Fibroblast of skin of right quadriceps (primary cell): ENCODE measurements at regions not wholly inside any gene's neighbourhood (a gene's known extent, or its start where the extent isn't known, plus 50 kb on each side); places are given as distances from the start of the nearest gene placed in this dataset.
A peak's percentile ranks its signal among the peaks of the same experiment; 100 is the strongest.

ENCODE experiments used
- DNase-seq: peaks from one replicate; pipeline ENCODE4 v3.0.0-alpha.2; 2013

DNA sequence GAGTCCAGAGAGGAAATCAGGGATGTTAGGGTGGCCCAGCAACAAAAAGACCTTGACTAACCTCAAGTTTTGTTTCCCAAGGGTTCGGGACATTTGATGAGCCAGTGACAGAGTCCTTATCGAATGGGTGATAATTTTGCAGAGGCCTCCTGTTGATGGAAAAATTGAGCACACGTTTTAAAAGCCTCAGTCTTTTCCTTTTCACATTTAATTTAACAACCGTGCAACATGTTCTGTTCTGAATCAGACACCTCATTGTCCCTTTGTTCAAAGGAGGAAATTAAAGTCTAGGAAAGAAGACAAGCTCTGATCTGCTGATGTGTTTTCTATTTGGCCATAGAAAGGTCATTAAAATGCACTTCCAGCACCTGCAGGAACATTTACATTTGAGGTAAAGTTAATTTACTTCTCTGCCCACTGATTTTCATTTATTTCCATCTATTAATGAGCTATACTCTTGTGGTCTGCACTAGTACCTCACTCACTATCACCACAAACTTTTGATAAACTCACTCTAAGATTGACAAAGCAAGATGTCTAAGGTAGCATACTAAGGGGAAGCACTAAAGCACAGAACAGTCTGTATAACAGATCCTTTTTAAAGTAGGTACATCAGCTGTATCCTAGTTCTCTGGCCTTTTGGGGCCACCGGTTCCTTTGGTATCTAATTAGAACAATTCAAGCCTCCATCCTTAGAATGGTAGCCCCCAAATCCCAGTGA lies 147.0 kb downstream of the RPAP3 start:
- no peak for DNase-seq

DNA sequence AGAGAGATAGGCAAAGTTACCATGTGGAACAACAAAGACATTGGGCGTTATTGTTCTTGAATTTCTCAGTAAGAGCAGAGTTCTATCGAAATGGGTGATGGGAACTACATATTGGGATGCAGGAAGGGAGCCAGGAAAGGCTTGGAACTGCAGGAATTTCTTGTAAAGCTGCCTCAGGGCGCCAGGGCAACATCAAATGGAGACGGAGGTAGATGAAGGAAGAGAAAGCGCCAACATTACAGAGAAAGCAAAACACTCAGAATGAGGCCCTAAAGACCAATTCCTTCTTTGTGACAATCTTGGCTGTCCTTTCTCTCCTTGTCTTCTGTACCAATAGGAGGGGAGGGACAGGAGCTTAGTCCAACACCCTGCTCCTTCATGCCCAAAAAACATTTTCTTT lies 148.4 kb downstream of the RPAP3 start:
- DNase-seq = no peak

DNA sequence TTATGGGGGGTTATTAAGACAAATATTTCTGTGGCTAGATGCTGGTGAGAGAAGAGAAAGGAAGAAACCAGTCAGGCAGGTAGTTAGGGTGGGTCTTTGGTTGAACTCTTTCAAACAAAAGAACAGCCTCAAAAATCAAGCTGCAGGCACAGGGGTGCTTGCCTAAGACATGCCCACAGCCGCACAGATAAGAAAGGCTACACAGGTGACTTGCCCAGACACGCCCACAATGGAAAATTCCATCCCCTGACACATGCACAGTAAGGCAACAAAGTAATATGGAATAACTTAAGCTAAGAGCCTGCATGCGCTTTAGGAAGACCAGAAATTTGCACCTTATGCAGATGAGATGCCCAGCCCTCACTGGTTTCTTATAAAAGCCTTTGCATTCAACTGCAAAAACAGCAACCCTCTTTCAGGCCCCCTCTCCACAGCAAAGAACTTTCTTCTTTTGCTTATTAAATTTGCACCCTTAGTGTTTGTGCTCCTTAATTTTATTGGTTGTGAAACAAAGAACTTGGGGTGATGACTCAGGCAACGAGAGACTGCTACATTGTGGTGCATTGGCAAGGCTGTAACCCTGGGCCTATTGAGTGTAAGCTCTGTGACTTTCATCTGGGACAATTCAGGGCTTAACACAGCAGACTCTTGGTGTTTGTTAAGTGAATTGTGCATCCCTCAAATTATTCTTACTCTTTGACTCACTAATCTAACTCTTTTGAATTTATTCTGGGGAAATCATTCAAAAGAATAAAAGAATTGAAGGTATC lies 149.4 kb downstream of the RPAP3 start:
- DNase-seq = no peak

DNA sequence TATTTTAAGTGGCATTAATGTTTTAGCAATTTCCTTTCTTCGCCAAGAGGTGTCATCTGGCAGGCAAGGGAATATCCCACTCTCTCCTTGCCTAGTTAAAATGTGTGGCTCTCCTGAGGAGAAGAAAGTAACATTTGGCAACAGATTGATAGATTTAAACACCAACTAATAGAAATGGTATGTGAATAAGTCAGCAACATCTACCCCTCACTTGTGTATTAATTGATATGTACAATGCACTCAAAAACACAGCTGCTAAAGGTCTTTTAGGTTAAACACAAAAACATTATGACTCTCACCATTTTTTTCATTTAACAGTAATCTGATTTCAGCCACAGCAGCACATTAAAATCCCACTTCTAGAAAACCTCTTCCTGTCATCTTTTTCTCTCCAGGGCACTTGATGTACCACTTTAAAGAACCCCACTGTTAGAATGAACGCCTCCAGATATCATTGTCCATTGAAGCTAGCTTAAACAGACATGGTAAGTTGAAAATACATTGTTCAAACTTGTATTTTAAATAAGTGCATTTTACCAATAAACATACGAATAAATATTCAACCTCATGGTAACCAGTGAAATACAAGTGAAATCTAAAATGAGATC lies 151.7 kb downstream of the RPAP3 start:
- peak; percentile 6 for DNase-seq

DNA sequence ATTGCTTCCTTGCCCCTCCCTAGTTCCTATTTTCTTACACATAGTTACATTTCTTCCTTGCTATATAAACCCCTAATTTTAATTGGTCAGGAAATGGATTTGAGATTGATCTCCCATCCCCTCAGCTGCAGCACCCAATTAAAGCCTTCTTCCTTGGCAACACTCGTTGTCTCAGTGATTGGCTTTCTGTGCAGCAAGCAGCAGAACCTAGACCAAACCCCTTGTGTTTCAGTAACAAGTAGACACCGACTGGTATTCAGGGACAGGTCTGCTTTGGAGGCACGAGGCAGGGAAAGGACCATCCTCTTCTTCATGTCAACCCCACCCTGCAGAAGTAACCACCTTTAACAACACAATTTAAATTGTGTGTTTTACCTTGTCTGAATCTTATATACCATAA lies 152.6 kb downstream of the RPAP3 start:
- DNase-seq = no peak

DNA sequence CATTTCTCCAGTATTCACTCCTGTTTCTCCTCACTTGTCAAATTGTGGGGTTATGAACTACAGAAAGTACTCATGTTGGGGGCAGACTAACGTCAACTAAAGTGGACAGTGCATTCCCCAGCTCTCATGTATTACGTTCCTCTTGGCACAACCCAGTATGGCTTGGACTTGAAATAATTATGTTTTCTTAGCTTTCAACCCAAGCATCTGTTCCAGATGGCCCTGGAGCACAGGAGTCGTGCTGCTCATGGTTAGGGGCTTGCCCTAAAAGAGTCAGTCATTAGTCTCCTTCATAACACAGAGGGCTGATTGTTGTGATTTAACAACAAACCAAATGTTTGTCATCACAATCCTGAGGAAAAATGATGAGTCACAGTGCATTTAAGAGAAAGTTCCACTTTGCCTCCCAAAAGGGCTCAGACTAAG lies 154.4 kb downstream of the RPAP3 start:
- DNase-seq = peak; percentile 1

DNA sequence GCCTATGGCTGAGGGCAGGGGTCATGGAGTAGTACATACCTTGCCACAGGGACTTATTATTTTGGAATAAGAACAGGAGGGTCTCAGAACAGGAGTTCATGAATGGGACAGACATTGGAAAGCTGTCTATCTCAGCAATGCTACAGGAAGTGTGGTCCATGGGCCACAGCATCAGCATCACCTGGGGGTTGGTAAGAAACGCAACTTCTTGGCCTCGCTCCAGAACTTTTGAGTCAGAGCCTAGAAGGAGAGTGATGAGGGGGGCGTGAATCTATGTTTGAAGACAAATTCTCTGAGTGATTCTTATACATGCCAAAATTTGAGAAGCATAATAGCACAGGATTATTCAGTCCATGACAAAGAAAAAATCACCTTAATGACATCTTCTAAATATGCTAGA lies 156.6 kb downstream of the RPAP3 start:
- peak; percentile 5 for DNase-seq

DNA sequence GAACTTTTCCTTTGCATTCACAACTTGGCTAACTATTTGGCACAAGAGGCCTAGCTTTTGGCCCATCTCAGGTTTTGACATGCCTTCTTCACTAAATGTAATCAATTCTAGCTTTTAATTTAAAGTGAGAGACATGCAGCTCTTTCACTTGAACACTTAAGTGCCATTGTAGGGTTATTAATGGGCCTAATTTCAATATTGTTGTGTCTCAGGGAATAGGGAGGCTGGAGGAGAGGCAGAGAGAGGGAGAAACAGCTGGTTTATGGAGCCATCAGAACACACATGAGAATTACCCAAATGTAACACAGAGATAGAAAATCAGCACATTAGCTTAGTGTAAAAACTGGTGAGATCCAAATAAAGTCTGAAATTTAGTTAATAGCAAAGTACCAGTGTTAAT lies 157.4 kb downstream of the RPAP3 start:
- no peak for DNase-seq

DNA sequence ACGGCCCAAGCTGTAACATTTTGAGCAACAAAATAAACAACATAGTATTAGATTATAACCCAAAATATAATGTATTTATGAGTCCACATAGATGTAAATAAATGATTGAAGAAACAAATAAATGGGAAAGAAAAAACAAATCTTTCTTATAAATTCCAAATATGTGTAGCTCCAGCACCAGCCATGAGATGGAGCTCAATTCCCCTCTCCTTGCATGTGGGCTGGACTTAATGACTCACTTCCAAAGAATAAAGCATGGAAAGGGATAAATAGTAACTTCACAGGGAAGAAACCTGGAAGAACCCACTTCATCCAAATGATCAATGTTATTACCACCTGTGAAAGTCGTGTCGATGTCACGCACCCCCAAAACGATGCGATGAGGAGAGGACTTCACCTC lies 158.8 kb downstream of the RPAP3 start:
- peak; percentile 36 for DNase-seq

DNA sequence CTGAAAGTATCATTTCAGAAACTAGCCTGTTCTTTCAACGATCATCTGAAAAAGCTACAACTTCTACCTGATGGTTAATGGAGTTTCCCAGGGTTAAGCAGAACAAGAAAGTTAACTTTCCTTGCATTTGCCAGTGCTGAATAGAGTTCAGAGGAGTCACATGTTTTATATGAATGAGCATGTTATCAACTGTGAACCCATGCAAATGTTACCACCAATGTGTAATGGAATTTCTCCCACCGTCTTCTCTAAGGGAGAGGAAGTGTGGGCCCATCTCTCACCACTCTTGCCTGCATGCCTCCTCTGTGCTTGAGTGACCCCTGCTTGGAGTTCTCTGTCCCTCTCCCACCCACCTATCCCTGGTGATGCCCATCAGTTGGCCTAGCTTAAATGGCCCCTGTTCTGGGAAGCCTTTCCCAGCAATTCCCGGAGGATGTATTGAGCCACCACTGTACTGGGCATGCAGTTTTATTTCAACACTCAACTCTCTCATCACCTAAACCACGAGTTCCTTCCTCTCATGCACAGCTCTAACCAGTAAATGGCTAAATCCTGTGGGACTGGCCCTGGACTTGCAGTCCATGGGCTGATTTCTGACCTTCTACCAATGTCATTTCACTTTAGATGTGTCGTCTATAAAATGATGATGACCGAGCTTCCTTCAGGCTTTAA lies 159.8 kb downstream of the RPAP3 start:
- DNase-seq = no peak

DNA sequence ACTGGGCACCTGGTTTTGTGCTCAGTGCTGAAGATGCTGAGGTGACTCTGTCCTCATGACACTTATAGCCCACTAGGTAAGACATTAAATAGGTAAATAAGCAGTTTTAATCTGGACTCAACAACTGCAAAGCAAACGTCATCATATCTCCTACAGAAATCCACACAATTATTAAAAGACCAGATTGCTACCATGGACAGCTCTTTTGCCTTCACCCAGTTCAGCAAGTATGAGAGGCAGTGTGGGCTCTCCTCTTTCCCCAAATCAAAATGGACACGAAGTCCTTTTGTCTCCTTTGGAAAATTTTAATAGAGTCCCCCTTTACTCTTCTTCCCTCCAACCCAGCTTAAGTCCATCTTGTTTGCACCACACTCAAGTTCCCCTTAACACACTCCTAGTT lies 171.1 kb downstream of the RPAP3 start:
- peak; percentile 8 for DNase-seq

DNA sequence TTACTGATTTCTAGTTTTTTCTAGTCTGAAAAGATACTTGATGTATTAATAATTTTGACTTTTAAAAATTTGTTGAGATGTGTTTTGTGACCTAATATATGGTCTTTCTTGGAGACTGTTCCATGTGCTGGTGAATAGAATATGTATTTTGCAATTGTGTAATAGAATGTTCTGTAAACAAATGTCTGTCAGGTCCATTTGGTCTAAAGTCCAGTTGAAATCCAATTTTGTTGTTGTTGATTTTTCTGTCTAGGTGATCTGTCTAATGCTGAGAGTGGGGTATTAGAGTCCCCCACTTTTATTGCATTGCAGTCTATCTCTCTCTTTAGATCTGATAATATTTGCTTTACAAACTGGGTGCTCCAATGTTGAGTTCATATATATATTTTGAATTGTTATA lies 175.8 kb downstream of the RPAP3 start:
- DNase-seq = no peak

DNA sequence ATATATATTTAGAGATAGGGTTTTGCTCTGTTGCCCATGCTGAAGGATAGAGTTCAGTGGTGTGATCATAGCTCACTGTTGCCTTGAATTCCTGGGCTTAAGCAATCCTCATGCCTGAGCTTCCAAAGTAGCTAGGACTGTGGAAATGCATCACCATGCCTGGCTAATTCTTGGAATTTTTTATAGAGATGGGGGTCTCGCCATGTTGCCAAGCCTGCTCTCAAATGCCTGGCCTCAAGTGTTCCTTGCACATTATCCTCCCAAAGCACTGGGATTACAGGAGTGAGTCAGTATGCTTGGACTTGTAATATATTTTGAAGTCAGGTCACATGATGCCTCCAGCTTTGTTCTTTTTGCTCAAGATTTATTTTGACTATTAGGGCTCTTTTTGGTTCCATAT lies 178.0 kb downstream of the RPAP3 start:
- DNase-seq = peak; percentile 52

DNA sequence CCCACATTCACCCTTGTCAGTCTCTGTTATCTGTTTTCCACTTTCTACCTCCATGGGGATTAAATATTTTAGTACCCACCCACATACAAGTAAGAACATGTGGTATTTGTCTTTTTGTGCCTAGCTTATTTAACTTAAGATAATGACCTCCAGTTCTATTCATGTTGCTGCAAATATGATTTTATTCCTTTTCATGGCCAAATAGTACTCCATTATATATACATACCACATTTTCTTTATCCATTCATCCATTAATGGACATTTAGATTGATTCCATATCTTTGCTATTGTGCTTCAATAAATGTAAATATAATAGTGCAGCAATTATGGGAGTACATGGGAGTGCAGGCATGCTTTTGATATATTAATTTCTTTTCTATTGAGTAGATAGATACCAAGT lies 185.8 kb downstream of the RPAP3 start:
- DNase-seq = no peak

DNA sequence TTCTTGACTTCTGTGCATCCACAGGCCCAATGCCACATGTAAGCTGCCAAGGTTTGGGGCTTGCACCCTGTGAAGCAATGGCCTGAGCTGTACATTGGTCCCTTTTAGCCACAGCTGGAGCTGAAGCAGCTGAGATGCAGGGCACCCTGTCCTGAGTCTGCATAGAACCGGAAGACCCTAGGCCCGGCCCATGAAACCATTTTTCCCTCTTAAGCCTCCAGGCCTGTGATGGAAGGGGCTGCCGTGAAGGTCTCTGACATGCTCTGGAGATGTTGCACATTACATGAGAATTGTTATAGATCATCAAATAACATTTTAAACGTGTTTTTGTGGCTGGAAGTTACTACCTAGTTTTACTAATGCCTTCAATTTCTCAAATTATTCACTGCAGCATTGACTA lies 188.7 kb downstream of the RPAP3 start:
- no peak for DNase-seq

DNA sequence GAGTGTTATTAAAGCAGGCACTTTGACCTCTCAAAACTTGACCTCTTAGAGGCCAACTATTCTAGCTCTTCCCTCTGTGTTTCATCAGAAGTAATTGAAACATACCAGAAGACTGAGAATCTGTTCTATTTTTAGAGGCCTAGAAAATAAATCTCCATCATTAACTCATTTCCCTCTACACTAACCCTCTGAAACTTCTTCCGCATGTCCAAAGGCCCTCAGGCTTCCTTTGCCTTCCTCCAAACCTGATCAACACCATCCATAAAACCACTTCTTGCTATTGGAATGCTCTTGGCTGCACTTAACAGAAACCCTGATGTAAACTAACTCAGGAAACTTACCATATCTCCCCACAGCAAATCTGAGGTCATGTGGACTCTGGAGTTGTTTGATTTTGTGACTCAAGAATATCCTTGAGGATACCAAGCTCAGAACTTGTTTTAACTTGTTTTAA lies 196.4 kb downstream of the RPAP3 start:
- DNase-seq = peak; percentile 78

DNA sequence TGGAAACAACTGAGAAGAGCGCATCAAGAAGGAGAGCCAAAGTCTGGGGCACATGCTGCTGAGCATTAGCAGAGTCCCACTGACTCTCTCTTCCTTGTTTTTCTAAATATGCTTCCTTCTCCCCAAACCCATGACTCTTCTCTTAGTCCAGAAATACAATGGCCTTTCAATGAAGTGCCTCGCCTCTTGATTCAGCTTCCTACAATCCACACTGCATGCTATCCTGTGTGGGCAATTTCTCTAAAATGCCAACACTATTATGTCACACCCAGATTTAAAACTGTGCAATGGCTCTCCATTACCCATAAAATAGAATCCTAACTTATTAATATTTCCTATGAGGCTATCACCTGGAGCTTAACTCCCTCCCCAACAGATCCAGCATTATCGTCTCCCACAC lies 198.6 kb downstream of the RPAP3 start:
- no peak for DNase-seq

DNA sequence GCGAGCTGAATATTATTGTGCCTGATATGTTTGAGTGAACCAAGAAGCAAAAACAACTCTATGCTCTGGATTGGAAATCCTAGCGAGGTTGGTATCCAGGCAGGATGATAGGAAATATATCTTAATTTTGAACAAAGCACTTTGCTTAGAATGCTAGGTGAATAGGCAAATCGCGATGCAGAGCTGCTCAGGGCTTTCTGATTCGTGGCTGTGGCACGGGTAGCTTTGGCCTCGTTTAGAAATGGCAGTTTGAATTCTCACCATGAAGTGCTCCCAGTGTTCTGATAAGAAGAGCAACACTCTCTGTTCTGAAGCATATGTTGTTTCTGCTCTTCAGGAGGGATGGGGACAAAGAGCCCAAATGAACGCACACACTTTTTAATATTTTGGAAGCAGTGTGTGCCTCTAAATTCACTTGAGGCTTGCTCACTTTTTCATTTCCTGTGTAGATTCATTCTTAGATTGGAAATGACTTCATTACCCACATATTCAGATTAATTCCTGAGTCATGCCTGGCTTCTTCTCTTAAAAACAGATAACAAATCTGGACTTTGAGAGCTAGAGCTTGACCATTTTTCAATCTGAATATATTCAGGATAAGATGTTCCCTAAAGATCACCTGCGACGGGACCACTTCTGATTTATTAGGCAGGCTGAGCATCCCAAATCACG lies 200.9 kb downstream of the RPAP3 start:
- peak; percentile 73 for DNase-seq

DNA sequence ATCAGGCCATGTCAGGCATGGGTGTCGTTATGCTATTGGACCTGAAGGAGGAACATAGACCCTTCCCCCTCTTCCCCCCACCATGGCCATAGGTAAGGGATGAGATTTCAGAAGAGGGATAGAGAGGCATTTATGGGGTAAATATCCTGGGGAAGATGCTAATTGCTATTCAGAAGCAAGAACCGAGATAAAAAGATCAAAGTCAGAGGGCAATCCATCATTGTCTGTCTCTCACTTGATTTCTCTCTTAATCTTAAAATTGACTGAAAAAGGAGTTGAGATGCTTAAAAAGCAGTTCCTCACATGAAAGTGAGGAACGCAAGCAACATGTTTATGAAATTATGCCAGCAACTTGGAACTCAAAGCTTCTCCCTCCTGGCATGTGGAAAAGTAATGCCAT lies 212.0 kb downstream of the RPAP3 start:
- DNase-seq = no peak

DNA sequence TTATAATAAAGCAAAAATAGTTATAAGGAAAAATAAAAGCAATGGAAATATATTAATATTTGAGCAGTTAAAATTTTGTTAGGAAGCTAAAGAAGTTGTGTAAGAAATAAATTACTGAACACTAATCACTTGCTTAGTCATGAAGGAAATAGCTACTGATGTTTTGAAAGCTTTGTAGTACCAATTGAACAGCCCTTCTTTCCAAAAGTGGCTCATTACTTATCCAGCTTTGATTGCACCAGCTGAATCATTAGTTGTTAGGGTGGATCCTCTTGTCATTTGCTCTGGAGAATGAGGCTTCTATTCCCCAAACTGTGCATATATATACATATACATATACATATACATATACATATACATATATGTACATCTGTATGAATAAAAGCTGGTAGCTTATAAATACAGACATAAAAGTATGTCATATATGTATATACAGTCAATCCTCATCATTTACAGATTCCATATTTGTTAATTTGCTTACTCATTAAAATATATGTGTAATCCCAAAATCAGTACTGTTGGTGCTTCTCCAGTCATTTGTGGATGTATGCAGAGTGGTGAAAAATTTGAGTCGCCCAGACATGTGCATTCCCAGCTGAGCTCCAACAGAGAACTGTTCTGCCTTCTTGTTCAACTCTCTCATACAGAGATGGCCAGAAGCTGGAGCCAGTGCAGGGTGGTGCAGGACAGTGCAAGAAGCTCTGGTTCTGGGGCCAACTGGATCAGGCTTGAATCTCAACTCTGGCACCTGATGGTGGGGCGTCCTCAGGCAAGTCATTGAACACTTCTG lies 214.1 kb downstream of the RPAP3 start:
- no peak for DNase-seq

DNA sequence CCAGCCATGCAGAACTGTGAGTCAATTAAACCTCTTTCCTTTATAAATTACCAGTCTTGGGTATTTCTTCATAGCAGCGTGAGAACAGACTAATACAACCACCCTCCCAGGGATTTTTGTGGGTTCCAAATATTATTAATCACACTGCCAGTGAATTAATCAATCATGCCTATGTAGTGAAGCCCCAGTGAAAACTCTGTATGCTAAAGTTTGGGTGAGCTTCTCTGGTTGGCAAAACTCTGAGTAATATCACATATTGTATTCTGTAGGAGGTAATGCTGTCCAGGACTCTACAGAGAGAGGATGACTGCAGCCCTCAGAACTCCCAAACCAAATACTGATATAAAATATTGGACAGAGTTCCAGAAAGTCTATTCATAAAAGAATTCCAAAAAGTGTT lies 216.9 kb downstream of the RPAP3 start:
- no peak for DNase-seq

DNA sequence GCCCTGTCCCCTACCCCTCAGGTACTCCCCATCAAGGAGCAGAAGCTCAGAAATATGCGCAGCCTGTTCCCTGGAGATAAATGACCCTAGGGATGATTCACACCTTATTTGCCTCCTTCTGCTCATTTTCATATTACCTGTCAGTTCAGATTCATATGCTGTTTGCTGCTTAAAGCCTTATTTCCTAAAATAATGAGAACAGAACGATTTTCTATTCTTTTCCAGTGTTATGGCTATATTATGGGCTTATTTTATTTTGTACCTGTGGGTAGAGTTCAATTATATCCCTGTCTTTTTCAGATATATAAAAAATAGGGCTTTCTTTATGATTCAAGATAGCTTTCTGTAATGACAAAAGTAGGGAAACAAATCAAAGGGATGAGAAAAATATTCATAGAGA lies 224.8 kb downstream of the RPAP3 start:
- no peak for DNase-seq
